Mucosa of descending colon (tissue), 3 donors: ENCODE measurements at regions not wholly inside any gene's neighbourhood (a gene's known extent, or its start where the extent isn't known, plus 50 kb on each side); places are given as distances from the start of the nearest gene placed in this dataset.
"Not testable (repeated sequence)": the region's sequence is repeated elsewhere in the genome, so short reads cannot be mapped to it uniquely, and the experiment has no call there.

Experiments
- ATAC-seq: fragments of 200-7000 bp; cut with Tn5 transposase; one replicate; pipeline ENCODE4 v1.9.1; 2020; ENCODE audit warnings: mild to moderate bottlenecking, moderate library complexity
- DNase-seq, 3 donors: peaks; one replicate each; pipeline ENCODE4 v3.0.0-alpha.2; 2020
- H3K36me3 ChIP-seq: fragments of 200-600 bp; one replicate; pipeline ENCODE4 v1.8.0; 2021; ENCODE audit warnings: low read depth, mild to moderate bottlenecking
- H3K4me1 ChIP-seq: fragments of 200-600 bp; one replicate; pipeline ENCODE4 v1.8.0; 2021; ENCODE audit warnings: low read depth, mild to moderate bottlenecking
- H3K4me3 ChIP-seq: fragments of 200-600 bp; one replicate; pipeline ENCODE4 v1.8.0; 2021; ENCODE audit warnings: mild to moderate bottlenecking
- H3K9me3 ChIP-seq: fragments of 200-600 bp; one replicate; pipeline ENCODE4 v1.8.0; 2021; ENCODE audit warnings: mild to moderate bottlenecking
- intact Hi-C, 2 donors: fragments of 100-400 bp; cut with DNase I in 1 of 2; cut with micrococcal nuclease in 1 of 2; formaldehyde crosslinking; loops; one replicate each; pipeline versions ENCODE4 v1.11.0 to v1.11.1; 2022; cut with DNase I, micrococcal nuclease
- donor health status: DM: no; HTN: no; CAD: no; lungs with moderate emphysema.
- donor health status: DM: no; HTN: no; CAD: no.
- donor health status: DM: no; HTN: yes; CAD: no.

GRCh38 chr1:83244832-83245231 lies 754.1 kb downstream of the TTLL7 start:
- ATAC-seq, intact Hi-C loops, H3K36me3 ChIP-seq, DNase-seq, H3K9me3 ChIP-seq, H3K4me3 ChIP-seq, H3K4me1 ChIP-seq: not testable (repeated sequence)

GRCh38 chr1:83239568-83239967 lies 759.4 kb downstream of the TTLL7 start:
- H3K4me3 ChIP-seq, intact Hi-C loops, H3K36me3 ChIP-seq, ATAC-seq, H3K9me3 ChIP-seq, H3K4me1 ChIP-seq, DNase-seq: not testable (repeated sequence)

- intact Hi-C loops, ATAC-seq, H3K9me3 ChIP-seq: not testable (repeated sequence)
These were observed 760.3 kb downstream of the TTLL7 start for GRCh38 chr1:83238654-83239053.

GRCh38 chr1:83219788-83220187 lies 779.1 kb downstream of the TTLL7 start:
- H3K36me3 ChIP-seq, H3K4me1 ChIP-seq, ATAC-seq, H3K4me3 ChIP-seq, DNase-seq, H3K9me3 ChIP-seq, intact Hi-C loops: not testable (repeated sequence)

More at GRCh38 chr1:83238654-83239053, 760.3 kb downstream of the TTLL7 start:
- not testable (repeated sequence) for H3K4me3 ChIP-seq, H3K4me1 ChIP-seq, H3K36me3 ChIP-seq, DNase-seq

GRCh38 chr1:83218036-83218716 lies 780.8 kb downstream of the TTLL7 start:
- intact Hi-C loops, DNase-seq, H3K36me3 ChIP-seq, H3K4me3 ChIP-seq, H3K9me3 ChIP-seq, H3K4me1 ChIP-seq, ATAC-seq: not testable (repeated sequence)

GRCh38 chr1:83214317-83214716 lies 784.6 kb downstream of the TTLL7 start:
- H3K36me3 ChIP-seq, H3K9me3 ChIP-seq, intact Hi-C loops, DNase-seq, ATAC-seq, H3K4me1 ChIP-seq, H3K4me3 ChIP-seq: not testable (repeated sequence)

GRCh38 chr1:83213648-83214047 lies 785.3 kb downstream of the TTLL7 start:
- H3K36me3 ChIP-seq, H3K9me3 ChIP-seq, H3K4me1 ChIP-seq, DNase-seq, ATAC-seq, H3K4me3 ChIP-seq, intact Hi-C loops: not testable (repeated sequence)

- ATAC-seq, H3K36me3 ChIP-seq, H3K9me3 ChIP-seq, H3K4me1 ChIP-seq, DNase-seq, H3K4me3 ChIP-seq, intact Hi-C loops: not testable (repeated sequence)
These were observed 786.9 kb downstream of the TTLL7 start for GRCh38 chr1:83212033-83212432.

GRCh38 chr1:83208540-83208939 lies 790.4 kb downstream of the TTLL7 start:
- DNase-seq, H3K4me1 ChIP-seq, H3K9me3 ChIP-seq, H3K36me3 ChIP-seq, intact Hi-C loops, H3K4me3 ChIP-seq, ATAC-seq: not testable (repeated sequence)

- H3K4me1 ChIP-seq, intact Hi-C loops, H3K36me3 ChIP-seq, H3K9me3 ChIP-seq, H3K4me3 ChIP-seq, DNase-seq, ATAC-seq: not testable (repeated sequence)
These were observed 804.3 kb downstream of the TTLL7 start for GRCh38 chr1:83194610-83195009.

GRCh38 chr1:83182033-83182728 lies 816.8 kb downstream of the TTLL7 start:
- peak; percentile 11 to 36 (median 19) for DNase-seq
- intact Hi-C loops, H3K4me1 ChIP-seq, H3K36me3 ChIP-seq, H3K4me3 ChIP-seq, H3K9me3 ChIP-seq, ATAC-seq: not testable (repeated sequence)

GRCh38 chr1:83180621-83181020 lies 818.3 kb downstream of the TTLL7 start:
- intact Hi-C loops, H3K36me3 ChIP-seq, H3K4me1 ChIP-seq, ATAC-seq, H3K4me3 ChIP-seq, DNase-seq, H3K9me3 ChIP-seq: not testable (repeated sequence)

- H3K4me1 ChIP-seq, ATAC-seq, H3K9me3 ChIP-seq, intact Hi-C loops, H3K36me3 ChIP-seq, H3K4me3 ChIP-seq, DNase-seq: not testable (repeated sequence)
These were observed 831.3 kb downstream of the TTLL7 start for GRCh38 chr1:83167634-83168033.

GRCh38 chr1:83163879-83164475 lies 835.0 kb downstream of the TTLL7 start:
- DNase-seq (peak; percentile 35 to 37 (median 36)), ATAC-seq (peak; percentile 98)
- H3K36me3 ChIP-seq, H3K4me3 ChIP-seq, intact Hi-C loops, H3K4me1 ChIP-seq, H3K9me3 ChIP-seq: not testable (repeated sequence)
